Inferior parietal cortex (tissue), 1 donor: ENCODE measurements at regions not wholly inside any gene's neighbourhood (a gene's known extent, or its start where the extent isn't known, plus 50 kb on each side); places are given as distances from the start of the nearest gene placed in this dataset.

ENCODE experiments used
- DNase-seq: peaks from one replicate; pipeline ENCODE4 v3.0.0-alpha.2; 2016; ENCODE audit errors: extremely low spot score

GRCh38 chr16:65964752-65965151, 401.7 kb upstream of the CDH5 start:
- no peak for DNase-seq

GRCh38 chr16:65961476-65962143, 404.9 kb upstream of the CDH5 start:
- DNase-seq = no peak

GRCh38 chr16:65959983-65960382, 406.5 kb upstream of the CDH5 start:
- DNase-seq = no peak

- DNase-seq = no peak
Observed at GRCh38 chr16:65958086-65958485, 408.4 kb upstream of the CDH5 start.

- no peak for DNase-seq
Observed at GRCh38 chr16:65956100-65956499, 410.4 kb upstream of the CDH5 start.

GRCh38 chr16:65954446-65954845, 412.0 kb upstream of the CDH5 start:
- DNase-seq = no peak

GRCh38 chr16:65950211-65950610, 416.3 kb upstream of the CDH5 start:
- no peak for DNase-seq

GRCh38 chr16:65948361-65948760, 418.1 kb upstream of the CDH5 start:
- no peak for DNase-seq

GRCh38 chr16:65947951-65948350, 418.5 kb upstream of the CDH5 start:
- no peak for DNase-seq

GRCh38 chr16:65945493-65945892, 421.0 kb upstream of the CDH5 start:
- no peak for DNase-seq

GRCh38 chr16:65944361-65944760, 422.1 kb upstream of the CDH5 start:
- no peak for DNase-seq

GRCh38 chr16:65940711-65941110, 425.8 kb upstream of the CDH5 start:
- DNase-seq = no peak

GRCh38 chr16:65938083-65938482, 428.4 kb upstream of the CDH5 start:
- DNase-seq = no peak

GRCh38 chr16:65937455-65937854, 429.0 kb upstream of the CDH5 start:
- DNase-seq = no peak

- DNase-seq = no peak
Observed at GRCh38 chr16:65936096-65936495, 430.4 kb upstream of the CDH5 start.

- no peak for DNase-seq
Observed at GRCh38 chr16:65934443-65934842, 432.0 kb upstream of the CDH5 start.

GRCh38 chr16:65933703-65934102, 432.8 kb upstream of the CDH5 start:
- no peak for DNase-seq

- DNase-seq = no peak
Observed at GRCh38 chr16:65932350-65933072, 434.0 kb upstream of the CDH5 start.

- DNase-seq = no peak
Observed at GRCh38 chr16:65922923-65923322, 443.6 kb upstream of the CDH5 start.

- no peak for DNase-seq
Observed at GRCh38 chr16:65919986-65920376, 446.5 kb upstream of the CDH5 start.

GRCh38 chr16:65919145-65919985, 447.1 kb upstream of the CDH5 start:
- no peak for DNase-seq

- no peak for DNase-seq
Observed at GRCh38 chr16:65917466-65917865, 449.0 kb upstream of the CDH5 start.

- DNase-seq = no peak
Observed at GRCh38 chr16:65916995-65917394, 449.5 kb upstream of the CDH5 start.
